ENCODE measurements at regions not wholly inside any gene's neighbourhood (a gene's known extent, or its start where the extent isn't known, plus 50 kb on each side); places are given as distances from the start of the nearest gene placed in this dataset.
A peak's percentile ranks its signal among the peaks of the same experiment; 100 is the strongest.
"Not testable (repeated sequence)": the region's sequence is repeated elsewhere in the genome, so short reads cannot be mapped to it uniquely, and the experiment has no call there.

DNA sequence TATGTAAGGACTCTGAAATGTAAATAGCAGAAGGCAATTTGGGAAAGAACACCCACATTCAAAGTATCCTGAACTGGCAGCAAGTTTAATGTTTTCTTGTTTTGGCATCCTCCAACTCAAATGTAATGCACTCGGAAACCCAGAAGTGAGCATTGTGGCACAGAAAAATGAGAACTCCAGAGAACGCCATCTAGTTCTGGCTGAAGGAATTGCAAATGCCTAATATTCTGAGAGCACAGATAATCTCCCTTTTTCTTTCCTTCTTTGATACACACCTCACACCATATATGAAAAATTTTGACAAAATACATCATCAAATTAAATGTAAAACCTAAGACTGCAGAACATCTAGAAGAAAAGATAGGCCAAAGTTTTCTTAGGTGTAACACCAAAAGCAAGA lies 52.1 kb downstream of the PWWP3B start:
- no peak for DNase-seq

DNA sequence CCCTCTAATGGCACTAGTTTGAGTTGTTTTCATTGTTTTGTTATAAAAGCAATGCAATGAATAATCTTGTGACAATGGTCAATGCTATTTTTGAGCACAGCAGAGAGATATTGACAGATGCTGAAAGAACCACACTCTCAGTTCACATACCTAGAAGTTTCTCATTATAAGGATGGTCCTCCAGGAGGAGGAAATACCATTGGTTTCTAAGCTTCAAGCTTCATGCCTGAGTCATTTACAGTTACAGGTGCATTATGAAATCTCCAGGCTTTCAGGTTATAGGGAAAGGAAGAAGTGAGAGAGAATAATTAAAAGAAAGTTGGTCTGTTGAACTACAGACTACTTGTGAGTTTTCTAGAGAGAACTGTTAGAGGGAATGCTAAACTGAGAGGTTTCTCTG lies 75.3 kb downstream of the PWWP3B start:
- no peak for DNase-seq

DNA sequence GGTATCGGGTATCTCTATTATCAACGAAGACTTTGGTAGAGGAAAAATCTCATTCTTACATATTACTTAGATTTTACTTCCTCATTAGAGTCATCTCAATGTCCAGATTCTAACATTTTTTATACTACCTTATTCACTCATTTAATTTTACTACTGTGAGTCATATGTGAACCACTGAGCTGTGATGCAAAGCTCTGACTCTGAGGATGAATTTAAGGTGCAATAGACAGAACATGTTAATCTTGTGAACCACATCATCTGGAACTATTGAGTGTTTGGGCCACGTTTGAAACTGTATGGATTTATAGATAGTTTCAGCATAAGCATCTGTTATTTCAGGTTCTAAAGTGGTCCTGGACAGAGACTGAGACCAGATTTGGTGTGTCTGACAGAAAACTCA lies 78.4 kb downstream of the PWWP3B start:
- no peak for DNase-seq

DNA sequence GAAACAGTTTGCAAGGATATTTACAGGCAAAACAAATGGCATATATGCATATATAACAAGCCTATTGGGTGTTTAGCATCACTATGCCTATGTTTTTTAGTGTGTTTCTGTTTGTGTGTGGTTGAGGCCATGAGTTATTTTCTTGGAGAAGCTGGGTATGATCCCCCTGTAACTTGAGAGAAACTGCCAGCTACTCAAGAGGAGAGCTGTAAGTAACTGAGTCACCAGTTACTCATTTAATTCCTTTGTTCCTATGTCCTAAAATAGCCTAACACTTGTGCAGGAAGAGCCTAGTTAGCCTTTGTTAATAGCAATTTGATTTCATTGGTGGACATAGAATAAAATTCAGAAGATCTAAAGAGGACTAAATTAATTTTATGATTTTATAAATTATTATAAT lies 79.1 kb downstream of the PWWP3B start:
- no peak for DNase-seq

DNA sequence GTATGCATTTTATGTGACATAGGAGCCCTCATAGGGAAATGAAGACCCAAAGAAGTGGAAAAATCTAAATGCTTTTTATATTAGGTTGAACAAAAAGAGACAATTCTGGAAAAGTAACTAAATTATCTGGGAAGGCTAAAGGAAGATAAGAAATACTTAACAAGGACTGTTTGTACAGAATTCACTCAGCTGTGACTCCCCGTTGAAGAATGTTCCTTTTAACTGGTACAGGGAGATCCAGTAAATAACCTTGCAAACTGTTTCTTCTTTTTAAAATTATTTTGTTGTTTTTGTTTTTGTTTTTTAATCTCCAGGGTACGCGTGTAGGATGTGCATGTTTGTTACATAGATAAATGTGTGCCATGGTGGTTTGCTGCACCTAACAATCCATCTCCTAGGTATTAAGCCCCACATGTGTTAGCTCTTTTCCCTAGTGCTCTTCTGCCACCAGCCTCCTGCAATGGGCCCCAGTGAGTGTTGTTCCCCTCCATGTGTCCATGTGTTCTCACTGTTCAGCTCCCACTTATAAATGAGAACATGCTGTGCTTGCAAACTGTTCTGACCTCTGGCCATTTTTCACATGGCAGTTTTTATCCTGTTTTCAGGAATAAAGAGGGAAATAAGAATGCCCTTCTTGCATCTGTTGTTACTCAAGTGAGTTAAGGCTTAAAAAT lies 81.7 kb downstream of the PWWP3B start:
- no peak for DNase-seq

DNA sequence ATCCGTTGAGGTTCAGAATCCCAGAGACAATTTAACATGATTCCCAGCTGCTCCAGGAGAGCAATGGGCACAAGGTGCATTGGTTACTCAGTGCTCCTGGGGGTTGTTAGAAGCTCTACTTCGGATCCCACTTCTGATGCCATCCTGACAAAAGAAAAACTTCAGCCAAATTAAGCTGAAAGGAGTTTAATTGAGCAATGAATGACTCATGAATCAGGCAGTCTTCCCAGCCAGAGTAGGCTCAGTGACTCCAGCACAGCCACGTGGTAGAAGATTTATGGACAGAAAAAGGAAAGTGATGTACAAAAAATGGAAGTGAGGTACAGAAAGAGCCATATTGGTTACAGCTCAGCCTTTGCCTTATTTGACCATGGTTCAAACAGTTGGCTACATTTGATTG lies 95.7 kb downstream of the PWWP3B start:
- no peak for DNase-seq

DNA sequence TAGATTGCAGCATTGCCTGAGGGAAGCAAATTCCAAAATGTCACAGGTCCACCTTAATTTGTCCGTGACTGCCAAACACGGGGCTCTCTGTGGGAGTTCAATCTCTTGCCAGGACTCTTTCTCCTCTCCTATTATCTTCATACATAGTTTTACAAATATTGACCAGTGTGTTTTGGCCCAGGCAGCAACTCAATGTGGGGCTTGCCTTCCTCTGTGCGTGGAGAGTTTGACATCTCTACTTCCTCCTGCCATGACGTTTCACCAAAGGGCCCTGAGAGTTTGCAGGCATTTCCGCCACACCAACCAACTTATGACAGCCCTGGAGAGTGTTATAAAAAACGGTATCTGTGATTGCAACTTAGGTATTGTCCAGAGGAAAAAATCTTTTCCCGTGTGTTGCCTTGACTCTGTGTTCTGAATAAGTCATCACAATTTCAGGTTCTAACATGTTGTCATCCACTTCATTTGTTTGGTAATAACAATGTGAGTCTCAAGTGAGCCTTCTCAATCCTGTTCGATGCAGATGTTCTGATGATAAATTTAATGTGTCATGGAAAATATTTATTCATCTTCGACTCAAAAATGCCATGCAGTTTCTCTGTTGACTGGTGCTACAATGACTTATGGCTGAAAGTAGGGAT lies 106.0 kb downstream of the PWWP3B start:
- DNase-seq, result not testable (repeated sequence)

DNA sequence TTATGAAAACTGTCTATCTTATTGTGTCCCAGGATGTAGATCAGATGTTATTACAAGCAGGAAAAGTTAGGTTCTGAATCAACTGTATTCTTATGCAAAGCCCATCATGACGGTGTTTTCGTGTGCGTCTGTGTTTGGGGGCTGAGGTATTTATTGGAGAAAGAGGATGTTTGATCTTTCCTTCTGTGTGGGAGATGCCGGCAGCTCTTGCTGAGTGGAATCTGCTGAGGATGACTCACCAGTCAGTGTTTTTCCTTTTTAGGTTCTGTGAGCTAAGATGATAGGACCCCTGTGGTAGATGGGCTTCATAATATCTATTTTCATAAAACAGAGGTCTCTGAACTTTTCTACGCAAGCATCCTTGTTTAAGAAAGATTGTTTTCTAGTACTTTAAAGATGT lies 107.1 kb downstream of the PWWP3B start:
- DNase-seq, result not testable (repeated sequence)

DNA sequence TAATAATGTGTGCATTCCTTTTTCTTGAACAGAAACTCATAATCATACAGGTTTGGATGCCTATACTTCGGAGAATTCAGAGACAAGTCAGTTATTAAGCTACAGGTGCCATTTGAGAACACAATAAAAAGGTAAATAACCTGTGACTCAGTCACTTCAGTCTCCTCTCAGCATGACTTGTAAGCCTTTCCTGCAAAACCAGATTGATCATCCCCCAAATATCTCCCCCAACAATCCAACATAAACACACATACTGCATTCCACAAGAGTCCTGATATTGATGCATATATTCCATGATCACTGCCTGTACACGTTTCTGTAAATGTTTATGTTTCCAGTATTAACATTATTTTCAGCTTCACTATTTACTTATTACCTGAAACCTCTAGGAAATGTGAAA lies 110.8 kb downstream of the PWWP3B start:
- peak in 1 of 3 experiments; percentile 8 for DNase-seq

DNA sequence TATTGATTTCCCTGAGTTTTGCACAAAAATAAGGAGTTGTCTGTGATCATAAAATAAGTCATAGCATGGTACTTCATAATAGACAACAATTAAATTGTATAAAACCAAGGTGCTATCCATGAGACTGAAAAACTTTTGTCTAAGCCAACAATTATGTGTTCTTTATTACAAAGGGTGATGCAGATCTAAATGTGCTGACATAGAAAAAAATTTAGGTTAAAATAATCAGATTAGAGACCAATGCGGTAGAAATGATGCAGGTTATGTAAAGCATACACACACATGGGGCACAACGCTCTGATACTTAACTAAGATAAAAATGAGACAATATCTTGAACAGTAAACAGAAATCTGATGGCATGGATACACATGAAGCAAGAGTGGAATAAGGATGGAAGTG lies 113.3 kb downstream of the PWWP3B start:
- DNase-seq, result no peak

DNA sequence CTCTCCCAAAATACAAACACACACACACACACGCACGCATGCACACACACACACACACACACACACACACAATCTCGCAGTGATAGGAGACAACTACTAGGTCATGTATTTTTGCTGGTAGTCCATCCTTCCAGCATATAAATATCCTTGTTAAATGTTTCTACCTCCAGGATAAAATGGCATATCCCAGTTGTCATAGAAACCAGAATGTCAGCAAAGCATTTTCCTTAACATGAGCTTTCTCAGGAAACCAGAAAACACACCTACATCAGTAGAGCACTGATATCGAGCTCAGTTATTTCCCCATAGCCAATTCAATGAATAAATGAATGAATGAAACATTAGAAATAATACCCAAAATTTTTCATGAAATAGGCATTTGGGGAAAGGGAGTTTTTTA lies 115.7 kb downstream of the PWWP3B start:
- DNase-seq, result no peak

DNA sequence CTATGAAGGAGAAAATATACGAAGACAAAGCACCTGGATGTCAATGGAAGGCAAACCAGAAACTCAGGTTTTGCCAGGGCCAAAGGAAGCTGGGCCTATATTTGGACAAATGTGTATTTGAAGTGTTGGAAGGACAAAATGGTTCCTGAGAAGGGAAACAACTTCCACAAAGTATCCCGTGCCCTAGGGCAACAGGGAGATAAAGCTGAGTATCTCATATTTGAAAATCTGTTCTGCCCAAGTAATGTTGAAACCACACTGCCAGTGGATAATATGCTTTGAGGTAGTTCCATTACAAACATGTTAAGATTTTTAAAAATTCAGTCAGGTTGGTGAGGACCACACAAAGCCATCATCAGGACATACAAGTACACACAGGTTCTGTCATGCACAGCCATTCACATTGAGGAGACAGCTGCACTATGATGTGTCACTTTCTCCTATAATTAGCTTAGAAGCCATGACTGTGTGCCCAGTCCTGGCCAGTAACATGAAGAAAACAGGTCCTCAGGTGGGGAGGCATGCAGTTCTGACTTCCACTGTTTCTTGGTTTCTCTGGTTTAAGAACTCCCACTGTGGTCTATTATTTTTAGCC lies 116.4 kb downstream of the PWWP3B start:
- DNase-seq, result no peak

DNA sequence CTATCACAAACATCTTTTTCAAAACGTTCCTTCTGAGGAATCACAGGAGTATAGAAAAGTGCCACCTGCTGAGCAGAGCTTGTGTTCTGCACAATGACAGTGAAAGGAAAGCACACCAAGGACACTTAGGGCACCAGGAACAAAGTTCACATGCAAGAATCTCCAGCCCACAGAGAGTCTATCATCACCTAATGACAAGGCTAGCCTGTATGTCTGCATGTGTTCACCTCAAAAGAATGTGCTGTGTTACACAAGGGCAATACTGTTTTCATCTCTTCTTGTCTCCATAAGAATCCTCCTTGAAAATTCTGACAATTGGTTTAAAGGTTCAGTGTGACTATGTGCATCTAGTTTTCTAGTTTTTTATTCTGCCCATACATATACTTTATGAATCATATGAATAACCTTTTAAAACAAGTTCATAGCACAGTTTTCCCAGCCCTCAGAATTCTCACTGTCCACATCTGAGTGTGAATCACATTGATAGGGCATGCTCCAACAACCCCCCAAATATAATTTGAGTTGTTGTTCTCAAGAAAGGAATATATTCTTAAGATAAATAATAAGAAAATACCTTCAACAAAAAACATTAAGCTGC lies 118.0 kb downstream of the PWWP3B start:
- no peak for DNase-seq

DNA sequence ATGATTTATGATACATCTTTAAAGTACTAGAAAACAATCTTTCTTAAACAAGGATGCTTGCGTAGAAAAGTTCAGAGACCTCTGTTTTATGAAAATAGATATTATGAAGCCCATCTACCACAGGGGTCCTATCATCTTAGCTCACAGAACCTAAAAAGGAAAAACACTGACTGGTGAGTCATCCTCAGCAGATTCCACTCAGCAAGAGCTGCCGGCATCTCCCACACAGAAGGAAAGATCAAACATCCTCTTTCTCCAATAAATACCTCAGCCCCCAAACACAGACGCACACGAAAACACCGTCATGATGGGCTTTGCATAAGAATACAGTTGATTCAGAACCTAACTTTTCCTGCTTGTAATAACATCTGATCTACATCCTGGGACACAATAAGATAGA lies 122.7 kb downstream of the PWWP3B start:
- DNase-seq, result not testable (repeated sequence)

DNA sequence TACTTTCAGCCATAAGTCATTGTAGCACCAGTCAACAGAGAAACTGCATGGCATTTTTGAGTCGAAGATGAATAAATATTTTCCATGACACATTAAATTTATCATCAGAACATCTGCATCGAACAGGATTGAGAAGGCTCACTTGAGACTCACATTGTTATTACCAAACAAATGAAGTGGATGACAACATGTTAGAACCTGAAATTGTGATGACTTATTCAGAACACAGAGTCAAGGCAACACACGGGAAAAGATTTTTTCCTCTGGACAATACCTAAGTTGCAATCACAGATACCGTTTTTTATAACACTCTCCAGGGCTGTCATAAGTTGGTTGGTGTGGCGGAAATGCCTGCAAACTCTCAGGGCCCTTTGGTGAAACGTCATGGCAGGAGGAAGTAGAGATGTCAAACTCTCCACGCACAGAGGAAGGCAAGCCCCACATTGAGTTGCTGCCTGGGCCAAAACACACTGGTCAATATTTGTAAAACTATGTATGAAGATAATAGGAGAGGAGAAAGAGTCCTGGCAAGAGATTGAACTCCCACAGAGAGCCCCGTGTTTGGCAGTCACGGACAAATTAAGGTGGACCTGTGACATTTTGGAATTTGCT lies 123.8 kb downstream of the PWWP3B start:
- not testable (repeated sequence) for DNase-seq

DNA sequence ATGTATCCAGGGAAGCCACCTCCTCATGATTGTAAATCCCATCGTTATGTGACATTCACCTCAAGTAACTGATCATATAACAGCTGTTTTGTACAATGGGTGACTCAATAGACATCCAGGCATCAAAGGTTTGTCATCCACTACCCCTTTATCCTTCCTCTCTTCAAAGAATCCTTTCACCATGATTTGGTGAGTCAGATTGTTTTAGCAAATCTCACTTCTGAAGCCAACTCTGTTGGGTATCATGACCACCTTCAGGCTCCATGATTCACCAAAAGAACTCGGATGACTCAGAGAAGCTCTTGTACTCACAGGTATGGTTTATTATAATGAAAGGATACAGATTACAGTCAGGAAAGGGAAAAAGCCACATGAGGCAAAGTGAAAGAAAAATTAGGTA lies 132.1 kb downstream of the PWWP3B start:
- no peak for DNase-seq

DNA sequence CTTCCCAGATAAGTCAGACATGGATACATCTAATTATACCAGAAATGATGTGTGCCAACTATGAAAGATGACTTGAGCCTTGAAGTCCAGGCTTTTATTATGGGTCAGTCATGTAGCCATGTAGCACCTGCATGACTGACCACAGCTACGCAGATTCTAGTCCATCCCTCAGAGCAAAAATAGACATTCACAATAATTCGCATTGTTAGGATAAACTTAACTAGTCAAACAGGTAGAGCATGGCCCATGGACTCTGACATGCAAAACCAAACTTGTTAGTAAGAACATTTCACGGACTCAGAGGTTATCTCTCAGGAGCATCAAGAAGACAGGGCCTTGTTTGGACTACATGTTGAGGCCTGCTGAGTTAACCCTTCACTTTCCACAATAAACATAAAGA lies 132.6 kb downstream of the PWWP3B start:
- no peak for DNase-seq

DNA sequence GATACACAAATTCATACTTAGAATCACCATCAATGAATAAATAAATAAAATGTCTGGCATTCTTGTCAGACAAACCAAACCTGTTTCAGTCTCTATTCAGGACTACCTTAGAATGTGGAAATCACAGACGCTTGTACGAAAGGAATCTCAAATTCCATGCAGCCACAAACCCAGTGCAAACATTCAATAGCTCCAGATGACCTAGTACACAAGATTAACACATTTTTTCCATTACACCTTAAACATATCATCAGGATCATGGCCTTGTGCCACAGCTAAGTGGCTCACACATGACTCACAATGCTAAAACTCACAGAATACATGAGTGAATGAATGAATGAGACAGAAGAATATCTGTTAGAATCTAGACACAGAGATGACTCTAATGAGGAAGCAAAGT lies 134.2 kb downstream of the PWWP3B start:
- DNase-seq, result no peak

DNA sequence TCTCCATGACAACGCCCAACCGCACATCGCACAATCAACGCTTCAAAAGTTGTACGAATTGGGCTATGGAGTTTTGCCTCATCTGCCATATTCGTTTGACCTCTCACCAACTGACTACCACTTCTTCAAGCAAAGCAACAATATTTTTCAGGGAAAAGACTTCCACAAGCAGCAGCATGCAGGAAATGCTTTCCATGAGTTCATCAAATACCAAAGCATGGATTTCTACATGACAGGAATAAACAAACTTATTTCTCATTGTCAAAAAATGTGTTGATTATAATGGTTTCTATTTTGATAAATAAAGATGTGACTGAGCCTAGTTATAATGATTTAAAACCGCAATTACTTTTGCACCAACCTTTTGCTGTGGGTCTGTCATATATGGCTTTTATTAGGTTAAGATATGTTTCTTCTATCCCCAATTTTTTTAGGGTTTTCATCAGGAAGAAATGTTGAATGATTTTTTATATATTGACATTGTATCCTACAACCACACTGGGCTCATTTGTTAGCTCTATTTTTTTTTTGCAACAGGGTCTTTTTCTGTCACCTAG lies 138.4 kb downstream of the PWWP3B start:
- DNase-seq, result no peak

DNA sequence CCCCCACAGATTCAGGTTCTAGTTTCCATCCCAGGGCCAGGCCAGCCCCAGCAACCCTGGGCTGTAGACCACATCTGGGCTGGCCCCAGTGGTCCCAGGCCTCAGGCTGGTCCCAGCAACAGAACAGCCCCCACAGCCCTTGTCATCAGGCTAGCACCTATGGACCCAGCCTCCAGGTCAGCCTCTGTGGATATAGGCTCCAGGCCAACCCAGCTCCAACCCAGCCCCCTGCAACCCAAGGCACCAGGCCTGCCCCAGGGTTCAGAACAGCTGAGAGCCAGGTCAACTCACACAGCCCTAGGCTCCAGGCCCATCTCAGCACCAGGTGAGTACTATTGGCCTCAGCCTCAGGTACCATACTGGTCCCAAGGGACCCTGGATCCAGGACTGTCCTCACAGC lies 155.3 kb downstream of the PWWP3B start:
- DNase-seq, result no peak

DNA sequence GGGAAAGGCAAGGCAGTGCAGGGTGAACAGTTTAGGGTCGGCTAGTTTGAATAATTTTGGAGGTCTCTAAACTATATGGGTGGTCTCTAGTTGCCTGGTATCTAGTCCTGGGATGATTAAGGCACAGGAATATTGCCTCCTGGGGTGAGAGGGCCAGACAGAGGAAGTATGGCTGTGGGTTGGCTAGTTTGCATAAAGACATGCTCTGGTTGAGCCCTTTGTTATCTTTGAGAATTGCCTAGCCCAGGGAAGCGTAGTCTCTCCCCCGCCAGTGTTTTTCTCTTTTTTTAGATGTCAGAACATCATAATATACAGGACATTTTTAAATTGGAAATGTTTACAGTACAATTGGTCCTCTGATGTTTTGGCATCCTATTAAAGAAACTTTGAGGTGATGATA lies 163.5 kb downstream of the PWWP3B start:
- DNase-seq, result no peak

DNA sequence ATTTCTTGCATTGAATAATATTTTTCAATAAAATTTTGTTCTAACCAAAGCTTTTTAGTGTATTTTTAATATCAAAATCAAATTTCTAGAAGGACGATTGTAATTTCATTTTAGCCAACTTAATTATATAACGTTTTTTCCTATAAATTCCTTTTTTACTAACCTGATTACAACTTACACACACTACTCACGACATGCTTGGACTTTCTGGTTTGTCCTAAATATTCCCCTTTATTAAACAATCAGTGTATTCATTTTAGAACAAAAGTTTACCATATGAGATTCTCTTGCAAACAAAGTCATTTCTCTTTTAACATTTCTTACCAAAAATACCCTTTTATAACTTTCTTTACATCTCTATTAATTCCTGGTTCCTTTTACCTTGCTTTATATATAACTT lies 173.7 kb downstream of the PWWP3B start:
- DNase-seq, result no peak

DNA sequence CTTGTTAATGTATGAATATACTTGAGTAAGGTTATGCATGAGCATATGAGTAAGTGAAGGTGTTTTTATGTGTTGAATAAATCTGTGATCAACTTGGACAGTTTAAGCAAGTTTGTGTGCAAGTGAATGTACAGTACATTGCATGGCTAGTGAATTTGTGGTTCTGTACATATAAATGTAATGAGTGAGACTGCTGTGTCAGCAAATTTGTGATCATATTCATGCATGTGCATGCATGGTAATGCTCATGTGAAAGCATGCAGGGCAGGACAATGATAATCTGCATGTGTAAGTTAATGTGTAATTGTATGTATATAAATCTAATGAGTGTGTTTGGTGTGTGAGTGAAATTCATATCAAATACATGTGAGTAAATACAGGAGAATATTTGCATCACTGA lies 188.5 kb downstream of the PWWP3B start:
- DNase-seq, result no peak

DNA sequence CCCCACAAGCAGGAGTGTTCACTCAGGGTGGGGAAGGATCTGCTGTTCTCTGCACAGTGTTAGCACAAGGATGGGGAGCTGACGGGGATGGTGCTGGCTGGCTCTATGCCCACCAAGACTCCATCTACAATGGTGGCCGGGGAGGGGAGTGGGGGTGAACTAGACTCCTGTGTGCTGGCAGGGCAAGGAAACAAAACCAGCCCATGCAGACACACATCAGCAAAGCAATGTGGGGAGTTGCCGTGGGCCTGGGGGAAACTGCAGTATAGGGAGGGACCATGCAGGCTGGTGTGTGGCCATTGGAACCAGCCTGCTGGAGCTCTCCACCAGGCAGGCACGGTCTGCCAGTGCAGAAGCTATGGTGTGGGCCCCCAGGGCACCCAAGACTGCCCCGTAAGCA lies 195.1 kb downstream of the PWWP3B start:
- no peak for DNase-seq
